ENCODE measurements at regions not wholly inside any gene's neighbourhood (a gene's known extent, or its start where the extent isn't known, plus 50 kb on each side); places are given as distances from the start of the nearest gene placed in this dataset.

GRCh38 chr2:65944213-65944612, 490.7 kb upstream of the MEIS1 start:
- H3K79me2 ChIP-seq (ENCODE audit: insufficient read depth, low read length): no peaks in the 10 kb centered on the region
- H3K27me3 ChIP-seq (ENCODE audit: insufficient read depth, low read length, poor library complexity, severe bottlenecking): no peaks in the 10 kb centered on the region
- no peak overlapping the region for H3K4me2 ChIP-seq (ENCODE audit: low read depth, low read length, poor library complexity, severe bottlenecking)
- TF ChIP-seq CTCF (conservative IDR thresholded peaks at IDR 0.05; ENCODE audit: low read length) (no peak), EZH2phosphoT487 (IDR thresholded peaks at IDR 0.05; ENCODE audit: borderline replicate concordance) (no peak)
- no peaks in the 10 kb centered on the region for H3K9me2 ChIP-seq (replicated peaks; ENCODE audit: low read depth, low read length)
- no peaks in the 10 kb centered on the region for H3F3A ChIP-seq (ENCODE audit: low read depth)
- H2AFZ ChIP-seq (ENCODE audit: low read length): no peak overlapping the region
- H4K20me1 ChIP-seq (ENCODE audit: insufficient read depth, low read length, poor library complexity, severe bottlenecking): no peaks in the 10 kb centered on the region
- no peaks in the 10 kb centered on the region for H3K36me3 ChIP-seq (ENCODE audit: insufficient read depth, low read length)
- H3K9me3 ChIP-seq (ENCODE audit: insufficient read depth, low read depth, low read length): no peaks in the 10 kb centered on the region
- H3K4me3 ChIP-seq (ENCODE audit: low read length, poor library complexity, severe bottlenecking): no peak overlapping the region
- no peak overlapping the region for H3K9ac ChIP-seq (ENCODE audit: low read depth, low read length, poor library complexity, severe bottlenecking)
- H3K4me1 ChIP-seq (ENCODE audit: insufficient read depth, low read length, poor library complexity, severe bottlenecking): no peaks in the 10 kb centered on the region

GRCh38 chr2:65943099-65943786, 491.7 kb upstream of the MEIS1 start:
- H3F3A ChIP-seq (ENCODE audit: low read depth): no peaks in the 10 kb centered on the region
- H3K9me3 ChIP-seq (ENCODE audit: insufficient read depth, low read depth, low read length): no peaks in the 10 kb centered on the region
- H3K4me2 ChIP-seq (ENCODE audit: low read depth, low read length, poor library complexity, severe bottlenecking): no peak overlapping the region
- H3K27me3 ChIP-seq (ENCODE audit: insufficient read depth, low read length, poor library complexity, severe bottlenecking): no peaks in the 10 kb centered on the region
- H2AFZ ChIP-seq (ENCODE audit: low read length): no peak overlapping the region
- no peak overlapping the region for H3K9ac ChIP-seq (ENCODE audit: low read depth, low read length, poor library complexity, severe bottlenecking)
- H3K4me1 ChIP-seq (ENCODE audit: insufficient read depth, low read length, poor library complexity, severe bottlenecking): no peaks in the 10 kb centered on the region
- H4K20me1 ChIP-seq (ENCODE audit: insufficient read depth, low read length, poor library complexity, severe bottlenecking): no peaks in the 10 kb centered on the region
- no peak overlapping the region for H3K4me3 ChIP-seq (ENCODE audit: low read length, poor library complexity, severe bottlenecking)
- no peaks in the 10 kb centered on the region for H3K9me2 ChIP-seq (replicated peaks; ENCODE audit: low read depth, low read length)
- no peaks in the 10 kb centered on the region for H3K79me2 ChIP-seq (ENCODE audit: insufficient read depth, low read length)
- H3K36me3 ChIP-seq (ENCODE audit: insufficient read depth, low read length): no peaks in the 10 kb centered on the region
- TF ChIP-seq EZH2phosphoT487 (IDR thresholded peaks at IDR 0.05; ENCODE audit: borderline replicate concordance): no peak
- no peak for TF ChIP-seq CTCF (conservative IDR thresholded peaks at IDR 0.05; ENCODE audit: low read length)

- H3K36me3 ChIP-seq (ENCODE audit: insufficient read depth, low read length): no peaks in the 10 kb centered on the region
- H3F3A ChIP-seq (ENCODE audit: low read depth): no peaks in the 10 kb centered on the region
- no peaks in the 10 kb centered on the region for H3K27me3 ChIP-seq (ENCODE audit: insufficient read depth, low read length, poor library complexity, severe bottlenecking)
- H2AFZ ChIP-seq (ENCODE audit: low read length): no peak overlapping the region
- H4K20me1 ChIP-seq (ENCODE audit: insufficient read depth, low read length, poor library complexity, severe bottlenecking): no peaks in the 10 kb centered on the region
- no peaks in the 10 kb centered on the region for H3K9me2 ChIP-seq (replicated peaks; ENCODE audit: low read depth, low read length)
- no peaks in the 10 kb centered on the region for H3K9me3 ChIP-seq (ENCODE audit: insufficient read depth, low read depth, low read length)
- no peaks in the 10 kb centered on the region for H3K4me1 ChIP-seq (ENCODE audit: insufficient read depth, low read length, poor library complexity, severe bottlenecking)
- no peaks in the 10 kb centered on the region for H3K79me2 ChIP-seq (ENCODE audit: insufficient read depth, low read length)
- H3K4me2 ChIP-seq (ENCODE audit: low read depth, low read length, poor library complexity, severe bottlenecking): no peak overlapping the region
- H3K4me3 ChIP-seq (ENCODE audit: low read length, poor library complexity, severe bottlenecking): no peak overlapping the region
- no peak for TF ChIP-seq CTCF (conservative IDR thresholded peaks at IDR 0.05; ENCODE audit: low read length)
- TF ChIP-seq EZH2phosphoT487 (IDR thresholded peaks at IDR 0.05; ENCODE audit: borderline replicate concordance): no peak
- H3K9ac ChIP-seq (ENCODE audit: low read depth, low read length, poor library complexity, severe bottlenecking): no peak overlapping the region
Observed at GRCh38 chr2:65940856-65941255, 494.1 kb upstream of the MEIS1 start.

Measured in Loucy (cell line).